MM.1S (cell line): ENCODE measurements at regions not wholly inside any gene's neighbourhood (a gene's known extent, or its start where the extent isn't known, plus 50 kb on each side); places are given as distances from the start of the nearest gene placed in this dataset.

Experiments used
- EZH2phosphoT487 ChIP-seq: fragments of 300-600 bp; sonication (generic); IDR thresholded peaks from 2 replicates; pipeline ENCODE4 v1.6.1; 2018; ENCODE audit warnings: antibody characterized with exemption, low read length
- TF ChIP-seq, protein P1 (sequence below): fragments of 300-600 bp; sonication (generic); IDR thresholded peaks from 2 replicates; pipeline ENCODE4 v1.5.1; 2016; ENCODE audit warnings: antibody characterized with exemption, low read length, mixed read lengths

- TF ChIP-seq, protein P1, sequence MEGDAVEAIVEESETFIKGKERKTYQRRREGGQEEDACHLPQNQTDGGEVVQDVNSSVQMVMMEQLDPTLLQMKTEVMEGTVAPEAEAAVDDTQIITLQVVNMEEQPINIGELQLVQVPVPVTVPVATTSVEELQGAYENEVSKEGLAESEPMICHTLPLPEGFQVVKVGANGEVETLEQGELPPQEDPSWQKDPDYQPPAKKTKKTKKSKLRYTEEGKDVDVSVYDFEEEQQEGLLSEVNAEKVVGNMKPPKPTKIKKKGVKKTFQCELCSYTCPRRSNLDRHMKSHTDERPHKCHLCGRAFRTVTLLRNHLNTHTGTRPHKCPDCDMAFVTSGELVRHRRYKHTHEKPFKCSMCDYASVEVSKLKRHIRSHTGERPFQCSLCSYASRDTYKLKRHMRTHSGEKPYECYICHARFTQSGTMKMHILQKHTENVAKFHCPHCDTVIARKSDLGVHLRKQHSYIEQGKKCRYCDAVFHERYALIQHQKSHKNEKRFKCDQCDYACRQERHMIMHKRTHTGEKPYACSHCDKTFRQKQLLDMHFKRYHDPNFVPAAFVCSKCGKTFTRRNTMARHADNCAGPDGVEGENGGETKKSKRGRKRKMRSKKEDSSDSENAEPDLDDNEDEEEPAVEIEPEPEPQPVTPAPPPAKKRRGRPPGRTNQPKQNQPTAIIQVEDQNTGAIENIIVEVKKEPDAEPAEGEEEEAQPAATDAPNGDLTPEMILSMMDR = no peak
- no peak for TF ChIP-seq EZH2phosphoT487
These were observed 186.8 kb upstream of the NFIB start for GRCh38 chr9:14500705-14501104.
